Neural crest cell (in vitro differentiated cells): ENCODE measurements at regions not wholly inside any gene's neighbourhood (a gene's known extent, or its start where the extent isn't known, plus 50 kb on each side); places are given as distances from the start of the nearest gene placed in this dataset.

Source experiments
- DNase-seq: peaks from one replicate; pipeline ENCODE4 v3.0.0; 2021; ENCODE audit warnings: low read depth, mixed read lengths, low spot score
- H3K27ac Mint-ChIP-seq: one replicate; pipeline ENCODE4 v1.8.0; 2021; ENCODE audit warnings: mild to moderate bottlenecking, mixed read lengths; ENCODE audit not compliant: unreplicated experiment
- H3K27me3 Mint-ChIP-seq: 2 replicates; pipeline ENCODE4 v1.8.0; 2021; ENCODE audit warnings: low read depth, mild to moderate bottlenecking, mixed read lengths
- H3K36me3 Mint-ChIP-seq: 2 replicates; pipeline ENCODE4 v1.8.0; 2021; ENCODE audit warnings: low read depth, mild to moderate bottlenecking, mixed read lengths
- H3K4me1 Mint-ChIP-seq: 2 replicates; pipeline ENCODE4 v1.8.0; 2021; ENCODE audit warnings: mixed read lengths
- H3K4me3 Mint-ChIP-seq: one replicate; pipeline ENCODE4 v1.8.0; 2021; ENCODE audit warnings: mild to moderate bottlenecking, mixed read lengths
- H3K9me3 Mint-ChIP-seq: 2 replicates; pipeline ENCODE4 v1.8.0; 2021; ENCODE audit warnings: mixed read lengths
- TF ChIP-seq, protein P1 (sequence below): fragments of 200-600 bp; sonication (generic); conservative IDR thresholded peaks from 2 replicates; pipeline ENCODE4 v1.5.0; 2021; ENCODE audit warnings: antibody characterized with exemption, mild to moderate bottlenecking

DNA sequence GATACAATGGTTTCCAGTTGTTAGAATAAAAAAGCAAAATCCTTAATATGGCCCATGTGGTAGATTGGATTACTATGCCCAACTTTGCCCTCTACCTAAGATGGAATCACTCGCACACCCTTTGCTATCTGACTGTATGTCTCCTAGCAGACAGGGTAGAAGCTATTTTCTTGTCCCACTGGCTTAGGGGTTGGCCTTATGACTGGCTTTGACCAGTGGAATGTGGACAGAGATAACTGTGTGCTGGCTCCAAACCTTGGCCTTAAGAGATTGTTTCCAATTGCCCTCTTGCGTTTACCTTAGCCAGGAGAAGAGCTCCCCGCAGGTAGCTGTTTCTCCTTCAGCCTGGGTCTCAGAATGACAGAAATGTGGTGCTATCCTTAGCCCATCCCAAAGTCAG is 355.9 kb downstream of the BCOR start:
- no peak overlapping the region for H3K4me3 Mint-ChIP-seq
- H3K9me3 Mint-ChIP-seq = no peaks in the 10 kb centered on the region
- TF ChIP-seq, protein P1, sequence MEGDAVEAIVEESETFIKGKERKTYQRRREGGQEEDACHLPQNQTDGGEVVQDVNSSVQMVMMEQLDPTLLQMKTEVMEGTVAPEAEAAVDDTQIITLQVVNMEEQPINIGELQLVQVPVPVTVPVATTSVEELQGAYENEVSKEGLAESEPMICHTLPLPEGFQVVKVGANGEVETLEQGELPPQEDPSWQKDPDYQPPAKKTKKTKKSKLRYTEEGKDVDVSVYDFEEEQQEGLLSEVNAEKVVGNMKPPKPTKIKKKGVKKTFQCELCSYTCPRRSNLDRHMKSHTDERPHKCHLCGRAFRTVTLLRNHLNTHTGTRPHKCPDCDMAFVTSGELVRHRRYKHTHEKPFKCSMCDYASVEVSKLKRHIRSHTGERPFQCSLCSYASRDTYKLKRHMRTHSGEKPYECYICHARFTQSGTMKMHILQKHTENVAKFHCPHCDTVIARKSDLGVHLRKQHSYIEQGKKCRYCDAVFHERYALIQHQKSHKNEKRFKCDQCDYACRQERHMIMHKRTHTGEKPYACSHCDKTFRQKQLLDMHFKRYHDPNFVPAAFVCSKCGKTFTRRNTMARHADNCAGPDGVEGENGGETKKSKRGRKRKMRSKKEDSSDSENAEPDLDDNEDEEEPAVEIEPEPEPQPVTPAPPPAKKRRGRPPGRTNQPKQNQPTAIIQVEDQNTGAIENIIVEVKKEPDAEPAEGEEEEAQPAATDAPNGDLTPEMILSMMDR = no peak
- H3K36me3 Mint-ChIP-seq = no peaks in the 10 kb centered on the region
- H3K27ac Mint-ChIP-seq = no peak overlapping the region
- H3K27me3 Mint-ChIP-seq = no peaks in the 10 kb centered on the region
- DNase-seq = no peak
- H3K4me1 Mint-ChIP-seq = no peaks in the 10 kb centered on the region

DNA sequence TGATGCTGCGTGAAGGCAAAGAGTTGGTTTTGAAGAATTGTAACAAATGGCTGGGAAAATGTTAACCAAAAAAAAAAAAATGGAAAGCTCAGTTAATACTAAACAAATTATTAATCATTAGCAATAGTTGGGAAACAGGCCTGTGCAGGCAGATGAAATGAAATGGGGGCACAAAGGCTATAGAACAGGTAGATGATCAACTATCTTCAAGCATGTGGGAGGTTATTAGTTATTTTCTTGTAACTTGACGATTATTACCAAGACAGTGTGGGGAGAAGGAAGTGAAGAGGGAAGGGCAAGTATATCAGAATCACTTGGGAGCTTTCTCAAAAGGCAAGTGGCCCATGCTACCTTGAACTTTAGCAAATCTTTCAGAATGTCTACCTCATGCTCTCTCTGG is 351.9 kb downstream of the BCOR start:
- TF ChIP-seq, protein P1 = no peak
- Mint-ChIP-seq H3K36me3 (no peaks in the 10 kb centered on the region), H3K9me3 (no peaks in the 10 kb centered on the region), H3K4me1 (no peaks in the 10 kb centered on the region), H3K27ac (no peak overlapping the region), H3K27me3 (no peaks in the 10 kb centered on the region), H3K4me3 (no peak overlapping the region)
- DNase-seq = no peak

DNA sequence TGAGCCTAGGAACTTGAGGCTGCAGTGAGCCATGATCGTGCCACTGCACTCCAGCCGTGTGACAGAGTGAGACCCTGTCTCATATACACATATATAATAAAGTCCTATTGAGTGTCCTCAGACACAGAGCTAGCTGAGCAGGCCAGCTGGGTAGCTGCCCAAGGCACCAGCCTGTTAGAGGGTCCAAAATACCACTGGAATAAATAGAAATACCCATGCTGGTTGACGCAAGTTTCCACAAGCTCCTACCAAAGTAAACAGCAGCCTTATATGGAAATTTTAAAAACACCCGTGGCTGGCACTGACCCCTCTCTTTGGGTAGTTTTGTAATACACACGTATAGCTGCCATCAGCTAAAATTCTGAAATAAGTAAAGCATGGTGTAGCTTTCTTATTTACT is 348.6 kb downstream of the BCOR start:
- Mint-ChIP-seq H3K4me1 (peaks cover 3% of the 10 kb centered on the region), H3K36me3 (no peaks in the 10 kb centered on the region), H3K27ac (no peak overlapping the region), H3K4me3 (no peak overlapping the region), H3K27me3 (no peaks in the 10 kb centered on the region), H3K9me3 (no peaks in the 10 kb centered on the region)
- TF ChIP-seq, protein P1 = no peak
- no peak for DNase-seq

DNA sequence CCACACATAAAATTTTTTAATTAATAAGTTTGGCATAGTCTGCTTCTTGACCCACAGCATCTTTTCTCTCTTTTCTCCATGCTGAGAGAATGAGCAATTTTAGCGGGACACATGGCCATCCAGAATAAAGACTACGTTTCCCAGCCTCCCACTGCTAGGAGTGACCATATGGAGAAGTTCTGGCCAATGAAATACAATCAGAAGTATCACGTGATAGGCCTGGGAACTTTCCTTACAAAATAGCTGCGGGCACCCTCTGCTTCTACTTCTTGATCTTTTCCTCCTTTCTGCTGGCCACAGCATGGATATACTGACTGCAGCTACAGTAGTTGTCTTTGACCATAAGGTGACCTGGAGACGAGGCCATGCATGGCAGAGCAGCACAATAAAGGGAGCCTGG is 348.0 kb downstream of the BCOR start:
- no peak overlapping the region for H3K27ac Mint-ChIP-seq
- H3K4me3 Mint-ChIP-seq = no peak overlapping the region
- H3K4me1 Mint-ChIP-seq = peaks cover 3% of the 10 kb centered on the region
- no peaks in the 10 kb centered on the region for H3K27me3 Mint-ChIP-seq
- H3K36me3 Mint-ChIP-seq = no peaks in the 10 kb centered on the region
- TF ChIP-seq, protein P1 = no peak
- no peak for DNase-seq
- no peaks in the 10 kb centered on the region for H3K9me3 Mint-ChIP-seq

DNA sequence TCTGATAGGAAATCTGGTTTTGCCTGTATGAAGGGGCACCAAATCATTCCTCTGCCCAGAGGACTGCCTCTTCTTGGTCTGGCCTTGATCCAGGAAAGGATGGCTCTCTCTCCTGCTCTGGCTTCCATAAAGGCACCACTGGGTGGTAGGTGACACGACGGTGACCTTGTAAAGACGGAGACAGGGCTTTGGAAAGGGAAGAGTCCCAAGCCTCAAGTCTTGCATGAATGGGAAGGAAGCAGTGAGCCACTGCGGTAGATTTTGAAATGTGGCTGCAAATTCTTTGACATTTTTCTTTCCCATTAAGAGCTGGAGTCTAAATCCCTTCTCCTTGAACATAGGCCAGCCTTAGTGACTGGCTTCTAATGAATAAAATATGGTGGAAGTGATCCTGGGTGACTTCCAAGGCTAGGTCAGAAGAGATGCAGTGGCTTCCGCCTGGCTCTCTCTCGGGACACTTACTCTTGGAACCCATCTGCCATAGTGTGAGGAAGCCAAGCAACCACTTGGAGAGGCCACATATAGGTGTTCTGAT is 347.4 kb downstream of the BCOR start:
- no peaks in the 10 kb centered on the region for H3K36me3 Mint-ChIP-seq
- H3K4me3 Mint-ChIP-seq = no peak overlapping the region
- H3K27ac Mint-ChIP-seq = no peak overlapping the region
- no peaks in the 10 kb centered on the region for H3K27me3 Mint-ChIP-seq
- TF ChIP-seq, protein P1 = no peak
- peaks cover 6% of the 10 kb centered on the region for H3K4me1 Mint-ChIP-seq
- no peak for DNase-seq
- no peaks in the 10 kb centered on the region for H3K9me3 Mint-ChIP-seq

DNA sequence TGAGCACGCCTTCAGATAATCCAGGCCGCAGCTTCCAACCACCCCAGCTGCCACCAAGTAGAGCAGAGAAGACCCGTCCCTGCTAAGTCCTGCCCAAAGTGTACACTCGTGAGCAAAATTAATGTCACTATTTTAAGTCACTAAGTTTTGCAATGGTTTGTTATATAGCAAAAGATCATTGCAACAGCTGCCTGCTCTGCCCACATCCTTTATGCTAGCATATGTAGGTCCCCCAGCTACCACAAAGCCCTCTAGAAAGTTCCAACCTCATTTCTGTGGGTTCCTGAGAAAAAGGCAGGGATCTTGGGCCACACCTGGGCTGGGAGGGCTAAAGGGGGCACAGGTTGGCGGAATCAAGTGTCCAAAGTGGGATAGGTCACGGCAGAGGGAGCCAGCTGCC is 346.9 kb downstream of the BCOR start:
- H3K27ac Mint-ChIP-seq = no peak overlapping the region
- TF ChIP-seq, protein P1 = no peak
- H3K27me3 Mint-ChIP-seq = no peaks in the 10 kb centered on the region
- no peaks in the 10 kb centered on the region for H3K36me3 Mint-ChIP-seq
- H3K4me3 Mint-ChIP-seq = no peak overlapping the region
- peaks cover 12% of the 10 kb centered on the region for H3K4me1 Mint-ChIP-seq
- no peaks in the 10 kb centered on the region for H3K9me3 Mint-ChIP-seq
- no peak for DNase-seq
